ENCODE measurements at regions not wholly inside any gene's neighbourhood (a gene's known extent, or its start where the extent isn't known, plus 50 kb on each side); places are given as distances from the start of the nearest gene placed in this dataset.

GRCh38 chr4:26260571-26260970 is 60.2 kb upstream of the RBPJ start:
- DNase-seq: no peak

- no peak for DNase-seq
These were observed 59.4 kb upstream of the RBPJ start for GRCh38 chr4:26261405-26261804.

- DNase-seq: no peak
These were observed 57.6 kb upstream of the RBPJ start for GRCh38 chr4:26263165-26263564.

- no peak for DNase-seq
These were observed 56.7 kb upstream of the RBPJ start for GRCh38 chr4:26264109-26264508.

- DNase-seq: no peak
These were observed 53.7 kb upstream of the RBPJ start for GRCh38 chr4:26267087-26267486.

- DNase-seq: no peak
These were observed 52.6 kb upstream of the RBPJ start for GRCh38 chr4:26268246-26268645.

GRCh38 chr4:26269038-26269437 is 51.8 kb upstream of the RBPJ start:
- DNase-seq: no peak
